Neural cell (in vitro differentiated cells): ENCODE measurements at regions not wholly inside any gene's neighbourhood (a gene's known extent, or its start where the extent isn't known, plus 50 kb on each side); places are given as distances from the start of the nearest gene placed in this dataset.

ENCODE experiments used
- H2AFZ ChIP-seq: fragments of 200-600, 300-800 bp; sonication (generic), shearing (Covaris generic); 2 replicates; pipeline ENCODE4 v1.6.0; 2014; ENCODE audit warnings: low read depth, mild to moderate bottlenecking, antibody characterized with exemption, low read length, moderate library complexity
- H3F3A ChIP-seq: fragments of 200-600 bp; shearing (Covaris generic); 2 replicates; pipeline ENCODE4 v1.6.1; 2016; ENCODE audit warnings: mild to moderate bottlenecking, moderate library complexity, mixed read lengths, antibody characterized with exemption, low read length; ENCODE audit not compliant: insufficient read depth, poor library complexity, severe bottlenecking
- H3K27ac ChIP-seq: fragments of 200-600, 300-800 bp; sonication (generic), shearing (Covaris generic); 2 replicates; pipeline ENCODE4 v1.5.1; 2014; ENCODE audit warnings: mild to moderate bottlenecking, low read length, moderate library complexity
- H3K27me3 ChIP-seq: fragments of 300-800, 200-600 bp; sonication (generic), shearing (Covaris generic); 2 replicates; pipeline ENCODE4 v1.6.0; 2014; ENCODE audit warnings: mild to moderate bottlenecking, low read depth, low read length, moderate library complexity; ENCODE audit not compliant: insufficient read depth
- H3K36me3 ChIP-seq: fragments of 300-800, 200-600 bp; sonication (generic), shearing (Covaris generic); 2 replicates; pipeline ENCODE4 v1.5.1; 2014; ENCODE audit warnings: mild to moderate bottlenecking, antibody characterized with exemption, low read length, moderate library complexity; ENCODE audit not compliant: insufficient read depth
- H3K4me2 ChIP-seq: fragments of 300-800, 200-600 bp; sonication (generic), shearing (Covaris generic); 2 replicates; pipeline ENCODE4 v1.6.0; 2014; ENCODE audit warnings: mild to moderate bottlenecking, low read length
- H3K4me3 ChIP-seq: fragments of 300-800, 200-600 bp; sonication (generic), shearing (Covaris generic); 2 replicates; pipeline ENCODE4 v1.5.1; 2014; ENCODE audit warnings: mild to moderate bottlenecking, low read length, moderate library complexity
- H3K79me2 ChIP-seq: fragments of 200-600 bp; shearing (Covaris generic); replicated peaks from 2 replicates; pipeline ENCODE4 v1.6.0; 2014; ENCODE audit warnings: mild to moderate bottlenecking, low read length, moderate library complexity; ENCODE audit not compliant: insufficient read depth
- H3K9ac ChIP-seq: fragments of 300-800, 200-600 bp; sonication (generic), shearing (Covaris generic); 2 replicates; pipeline ENCODE4 v1.6.1; 2016; ENCODE audit warnings: mild to moderate bottlenecking, low read length, mixed read lengths
- H3K9me2 ChIP-seq: fragments of 200-600 bp; shearing (Covaris generic); 2 replicates; pipeline ENCODE4 v1.6.1; 2016; ENCODE audit warnings: mild to moderate bottlenecking, low read length, mixed read lengths; ENCODE audit not compliant: insufficient read depth
- H3K9me3 ChIP-seq: fragments of 200-600, 300-800 bp; sonication (generic), shearing (Covaris generic); 2 replicates; pipeline ENCODE4 v1.6.1; 2016; ENCODE audit warnings: mild to moderate bottlenecking, mixed run types, low read length, moderate library complexity, mixed read lengths
- H4K20me1 ChIP-seq: fragments of 200-600 bp; shearing (Covaris generic); 2 replicates; pipeline ENCODE4 v1.6.1; 2016; ENCODE audit warnings: mild to moderate bottlenecking, mixed run types; ENCODE audit not compliant: insufficient read depth
- CTCF ChIP-seq: fragments of 450-650 bp; IDR thresholded peaks from 2 replicates; pipeline ENCODE4 v1.5.1; 2014; ENCODE audit warnings: antibody characterized with exemption, mild to moderate bottlenecking, moderate library complexity; ENCODE audit not compliant: poor library complexity, severe bottlenecking
- EP300 ChIP-seq: fragments of 450-650 bp; conservative IDR thresholded peaks from 2 replicates; pipeline ENCODE4 v1.6.1; 2014; ENCODE audit warnings: antibody characterized with exemption, mild to moderate bottlenecking, moderate library complexity; ENCODE audit not compliant: poor library complexity, severe bottlenecking
- EZH2 ChIP-seq: fragments of 200-600, 300-800 bp; shearing (Covaris generic), sonication (generic); IDR thresholded peaks from 2 replicates; pipeline ENCODE4 v1.6.1; 2014; ENCODE audit warnings: antibody characterized with exemption, low read length, borderline replicate concordance, mild to moderate bottlenecking; ENCODE audit not compliant: insufficient read depth, poor library complexity, severe bottlenecking
- MXI1 ChIP-seq: fragments of 450-650 bp; conservative IDR thresholded peaks from 2 replicates; pipeline ENCODE4 v1.6.1; 2014; ENCODE audit warnings: antibody characterized with exemption, mild to moderate bottlenecking; ENCODE audit not compliant: poor library complexity, severe bottlenecking
- POLR2AphosphoS5 ChIP-seq: IDR thresholded peaks from 2 replicates; pipeline ENCODE4 v1.6.1; 2012
- RAD21 ChIP-seq: fragments of 450-650 bp; conservative IDR thresholded peaks from 2 replicates; pipeline ENCODE4 v1.6.1; 2014; ENCODE audit warnings: antibody characterized with exemption, mild to moderate bottlenecking, moderate library complexity
- REST ChIP-seq: IDR thresholded peaks from 2 replicates; pipeline ENCODE4 v1.6.1; 2012; ENCODE audit warnings: borderline replicate concordance
- SMC3 ChIP-seq: fragments of 450-650 bp; conservative IDR thresholded peaks from 2 replicates; pipeline ENCODE4 v1.6.1; 2014; ENCODE audit warnings: antibody characterized with exemption, mild to moderate bottlenecking, moderate library complexity; ENCODE audit not compliant: poor library complexity
- TAF1 ChIP-seq: IDR thresholded peaks from 2 replicates; pipeline ENCODE4 v1.6.1; 2012; ENCODE audit warnings: low read depth

GRCh38 chr5:104178829-104179456 lies 616.4 kb upstream of the NUDT12 start:
- no peaks in the 10 kb centered on the region for H3K9me2 ChIP-seq
- peaks cover 7% of the 10 kb centered on the region for H3K9me3 ChIP-seq
- TF ChIP-seq POLR2AphosphoS5 (no peak), MXI1 (no peak), REST (no peak), EZH2 (no peak), EP300 (no peak), RAD21 (no peak), SMC3 (no peak), TAF1 (no peak), CTCF (no peak)
- H3K36me3 ChIP-seq: no peaks in the 10 kb centered on the region
- no peak overlapping the region for H3K4me2 ChIP-seq
- no peak overlapping the region for H3K9ac ChIP-seq
- no peaks in the 10 kb centered on the region for H3K79me2 ChIP-seq
- H2AFZ ChIP-seq: no peak overlapping the region
- H4K20me1 ChIP-seq: no peaks in the 10 kb centered on the region
- H3K27me3 ChIP-seq: no peaks in the 10 kb centered on the region
- no peak overlapping the region for H3K4me3 ChIP-seq
- H3K27ac ChIP-seq: no peak overlapping the region
- H3F3A ChIP-seq: no peaks in the 10 kb centered on the region

- no peak overlapping the region for H3K4me3 ChIP-seq
- no peak overlapping the region for H3K4me2 ChIP-seq
- H3K79me2 ChIP-seq: no peaks in the 10 kb centered on the region
- no peaks in the 10 kb centered on the region for H3F3A ChIP-seq
- H2AFZ ChIP-seq: no peak overlapping the region
- TF ChIP-seq CTCF (no peak), TAF1 (no peak), MXI1 (no peak), EZH2 (no peak), REST (no peak), EP300 (no peak), RAD21 (no peak), SMC3 (no peak), POLR2AphosphoS5 (no peak)
- H3K9ac ChIP-seq: no peak overlapping the region
- no peaks in the 10 kb centered on the region for H3K36me3 ChIP-seq
- H3K27me3 ChIP-seq: no peaks in the 10 kb centered on the region
- H3K9me3 ChIP-seq: peaks cover 7% of the 10 kb centered on the region
- H3K27ac ChIP-seq: no peak overlapping the region
- H4K20me1 ChIP-seq: no peaks in the 10 kb centered on the region
- H3K9me2 ChIP-seq: no peaks in the 10 kb centered on the region
Observed at GRCh38 chr5:104178066-104178465, 615.5 kb upstream of the NUDT12 start.
